Breast epithelium (tissue), 4 donors: ENCODE measurements at regions not wholly inside any gene's neighbourhood (a gene's known extent, or its start where the extent isn't known, plus 50 kb on each side); places are given as distances from the start of the nearest gene placed in this dataset.

Experiments used
- DNase-seq, 2 donors: peaks; one replicate each; pipeline ENCODE4 v3.0.0-alpha.2; 2019; ENCODE audit warnings: low spot score in 2 of 2
- H3K27ac ChIP-seq, 2 donors: fragments of 200-600 bp; sonication (generic) in 1 of 2; one replicate each; pipeline ENCODE4 v1.5.1; 2016 to 2019; ENCODE audit warnings: mild to moderate bottlenecking in 1 of 2
- H3K27me3 ChIP-seq, 2 donors: fragments of 200-600 bp; sonication (generic) in 1 of 2; one replicate each; pipeline versions ENCODE4 v1.5.1 to v1.6.0; 2017 to 2019; ENCODE audit warnings: control low read depth in 1 of 2, mild to moderate bottlenecking in 1 of 2
- H3K36me3 ChIP-seq: fragments of 200-600 bp; one replicate; pipeline ENCODE4 v1.5.1; 2019
- H3K4me1 ChIP-seq, 2 donors: fragments of 200-600 bp; sonication (generic); one replicate each; pipeline ENCODE4 v1.5.1; 2016 to 2019; ENCODE audit warnings: control low read depth in 1 of 2
- H3K4me3 ChIP-seq, 3 donors: fragments of 200-600 bp; sonication (generic); 1 replicate in 2 of 3; 2 replicates in 1 of 3; pipeline ENCODE4 v1.5.1; 2016 to 2019; ENCODE audit warnings: mild to moderate bottlenecking in 3 of 3, moderate library complexity in 2 of 3
- H3K9me3 ChIP-seq, 2 donors: fragments of 200-600 bp; sonication (generic) in 1 of 2; one replicate each; pipeline ENCODE4 v1.5.1; 2016 to 2019; ENCODE audit warnings: control low read depth in 1 of 2
- POLR2A ChIP-seq: fragments of 450-650 bp; IDR thresholded peaks from one replicate; pipeline ENCODE4 v1.6.1; 2016; ENCODE audit warnings: antibody characterized with exemption, mild to moderate bottlenecking, moderate library complexity
- POLR2AphosphoS5 ChIP-seq, 3 donors: sonication (generic); formaldehyde crosslinking; IDR thresholded peaks; one replicate each; pipeline ENCODE4 v1.6.1; 2017; ENCODE audit warnings: antibody characterized with exemption in 3 of 3
- intact Hi-C: fragments of 100-400 bp; cut with DNase I; formaldehyde crosslinking; loops from one replicate; pipeline ENCODE4 v1.15.1; 2023; ENCODE audit warnings: low total_unique reads
- TF ChIP-seq, protein P1 (sequence below), 3 donors: fragments of 450-650 bp; IDR thresholded peaks; one replicate each; pipeline ENCODE4 v1.5.1; 2016 to 2017; ENCODE audit warnings: antibody characterized with exemption in 3 of 3, mild to moderate bottlenecking in 3 of 3, moderate library complexity in 3 of 3

DNA sequence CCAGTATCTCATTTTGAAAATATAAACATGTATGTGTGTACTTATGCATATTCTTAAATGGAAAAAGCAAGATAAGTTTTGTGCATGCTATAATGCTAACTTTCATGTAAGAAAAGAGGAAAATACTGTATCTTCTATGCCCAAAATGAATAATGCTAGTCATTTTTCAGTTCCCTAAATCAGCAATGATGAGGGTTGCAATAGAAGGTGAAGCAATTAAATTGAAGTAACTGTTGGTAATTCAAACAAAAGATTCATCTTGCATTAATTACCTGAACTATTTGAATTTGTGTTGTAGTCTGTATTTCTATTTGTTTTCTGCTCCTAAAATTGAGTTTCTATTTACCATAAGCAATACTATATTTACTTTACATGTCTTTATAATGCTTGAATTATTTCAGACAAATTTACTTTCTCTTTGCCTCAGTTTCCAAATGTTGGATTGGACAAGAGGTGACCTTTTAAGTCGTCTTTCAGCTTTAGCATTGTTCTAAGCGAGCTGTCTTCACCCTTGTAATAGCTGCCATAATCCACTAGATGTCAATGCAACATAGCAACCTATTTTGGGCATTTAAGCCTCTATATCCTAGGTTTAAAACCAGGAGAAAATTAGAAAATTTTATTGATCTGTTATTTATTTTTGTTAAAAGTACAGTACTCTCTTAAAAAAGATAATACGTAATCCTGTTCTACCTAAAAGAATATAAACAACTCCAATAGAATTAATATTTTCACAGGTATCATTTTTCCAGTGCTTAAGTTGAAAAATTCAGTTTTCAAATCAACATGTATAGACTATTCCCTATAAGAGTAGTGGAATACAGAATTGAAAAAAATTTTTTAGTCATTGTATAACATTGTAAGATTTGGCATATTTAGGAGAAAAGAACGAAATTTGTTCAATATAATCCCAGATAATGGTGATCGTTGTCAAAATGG, 52.3 kb upstream of the IFNGR1 start:
- Histone ChIP-seq H3K4me3 (no peak overlapping the region), H3K4me1 (no peaks in the 10 kb centered on the region), H3K36me3 (peaks cover 4% of the 10 kb centered on the region), H3K27ac (no peak overlapping the region), H3K9me3 (no peaks in the 10 kb centered on the region), H3K27me3 (no peaks in the 10 kb centered on the region)
- intact Hi-C loops, result no loop called here
- TF ChIP-seq POLR2A, result no peak
- TF ChIP-seq, protein P1, sequence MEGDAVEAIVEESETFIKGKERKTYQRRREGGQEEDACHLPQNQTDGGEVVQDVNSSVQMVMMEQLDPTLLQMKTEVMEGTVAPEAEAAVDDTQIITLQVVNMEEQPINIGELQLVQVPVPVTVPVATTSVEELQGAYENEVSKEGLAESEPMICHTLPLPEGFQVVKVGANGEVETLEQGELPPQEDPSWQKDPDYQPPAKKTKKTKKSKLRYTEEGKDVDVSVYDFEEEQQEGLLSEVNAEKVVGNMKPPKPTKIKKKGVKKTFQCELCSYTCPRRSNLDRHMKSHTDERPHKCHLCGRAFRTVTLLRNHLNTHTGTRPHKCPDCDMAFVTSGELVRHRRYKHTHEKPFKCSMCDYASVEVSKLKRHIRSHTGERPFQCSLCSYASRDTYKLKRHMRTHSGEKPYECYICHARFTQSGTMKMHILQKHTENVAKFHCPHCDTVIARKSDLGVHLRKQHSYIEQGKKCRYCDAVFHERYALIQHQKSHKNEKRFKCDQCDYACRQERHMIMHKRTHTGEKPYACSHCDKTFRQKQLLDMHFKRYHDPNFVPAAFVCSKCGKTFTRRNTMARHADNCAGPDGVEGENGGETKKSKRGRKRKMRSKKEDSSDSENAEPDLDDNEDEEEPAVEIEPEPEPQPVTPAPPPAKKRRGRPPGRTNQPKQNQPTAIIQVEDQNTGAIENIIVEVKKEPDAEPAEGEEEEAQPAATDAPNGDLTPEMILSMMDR (IDR thresholded peaks at IDR 0.05), result peak; percentile 84 to 88 (median 86)
- no peak for DNase-seq

DNA sequence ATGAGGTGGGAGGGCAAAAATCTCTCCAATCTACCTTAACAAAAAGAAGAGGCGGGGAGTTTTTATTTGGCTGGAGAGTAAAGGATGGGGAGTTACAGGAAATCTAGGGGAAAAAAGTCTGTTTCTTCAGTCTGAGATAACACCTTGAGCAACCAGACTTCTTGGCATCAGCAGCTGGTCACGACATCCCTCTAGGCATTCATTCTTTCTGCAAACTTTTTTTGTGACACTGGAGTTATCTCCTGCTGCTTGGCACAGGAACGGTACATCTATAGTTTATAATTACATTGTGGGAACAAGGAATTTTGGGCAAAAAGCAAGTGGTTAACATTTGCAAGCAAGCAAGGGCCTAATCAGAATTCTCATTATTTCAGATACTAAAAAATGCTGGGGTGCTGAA, 50.6 kb upstream of the IFNGR1 start:
- Histone ChIP-seq H3K9me3 (no peaks in the 10 kb centered on the region), H3K4me1 (no peaks in the 10 kb centered on the region), H3K27me3 (no peaks in the 10 kb centered on the region), H3K36me3 (no peaks in the 10 kb centered on the region), H3K27ac (no peak overlapping the region), H3K4me3 (no peak overlapping the region)
- TF ChIP-seq, protein P1 (IDR thresholded peaks at IDR 0.05), result no peak
- TF ChIP-seq POLR2AphosphoS5 (IDR thresholded peaks at IDR 0.05) (no peak), POLR2A (no peak)
- DNase-seq, result no peak
- intact Hi-C loops, result no loop called here

DNA sequence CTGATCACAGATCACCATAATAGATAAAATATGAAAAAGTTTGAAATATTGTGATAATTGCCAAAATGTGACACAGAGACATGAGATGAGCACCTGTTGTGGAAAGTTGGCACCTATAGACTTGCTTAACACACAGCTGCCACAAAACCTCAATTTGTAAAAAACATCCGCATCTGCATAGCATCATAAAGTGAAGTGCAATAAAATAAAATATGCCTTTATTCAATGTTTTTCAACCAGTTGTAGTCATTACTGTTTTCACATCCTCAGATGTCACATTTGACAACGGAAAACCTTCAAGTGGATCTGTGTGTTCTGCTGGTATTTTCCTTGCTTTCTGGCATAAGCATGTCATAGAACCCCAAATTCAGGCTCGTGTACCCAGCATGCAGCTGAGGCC, 50.2 kb upstream of the IFNGR1 start:
- no peaks in the 10 kb centered on the region for H3K36me3 ChIP-seq
- TF ChIP-seq, protein P1 (IDR thresholded peaks at IDR 0.05), result no peak
- no peak for TF ChIP-seq POLR2A
- no peak for TF ChIP-seq POLR2AphosphoS5 (IDR thresholded peaks at IDR 0.05)
- H3K4me1 ChIP-seq, result no peaks in the 10 kb centered on the region
- no peaks in the 10 kb centered on the region for H3K27me3 ChIP-seq
- no peak for DNase-seq
- no peaks in the 10 kb centered on the region for H3K9me3 ChIP-seq
- no peak overlapping the region for H3K27ac ChIP-seq
- H3K4me3 ChIP-seq, result no peak overlapping the region
- intact Hi-C loops, result no loop called here
